Colon (tissue), 2 donors: ENCODE measurements at regions not wholly inside any gene's neighbourhood (a gene's known extent, or its start where the extent isn't known, plus 50 kb on each side); places are given as distances from the start of the nearest gene placed in this dataset.

ENCODE experiments used
- FAIRE-seq: peaks from 2 replicates; lab custom pipeline; 2012; peaks lifted over from hg19 to GRCh38; lab: Jason Lieb, UNC
- donor health status: control.
- donor health status: control.

- no peak for FAIRE-seq
Observed at GRCh38 chr9:27752069-27752468, 178.8 kb upstream of the C9orf72 start.

GRCh38 chr9:27755846-27756245, 182.6 kb upstream of the C9orf72 start:
- no peak for FAIRE-seq

- no peak for FAIRE-seq
Observed at GRCh38 chr9:27756418-27756817, 183.1 kb upstream of the C9orf72 start.

- FAIRE-seq, result no peak
Observed at GRCh38 chr9:27763831-27764230, 190.6 kb upstream of the C9orf72 start.

GRCh38 chr9:27765266-27766072, 192.2 kb upstream of the C9orf72 start:
- FAIRE-seq, result no peak

GRCh38 chr9:27766073-27766835, 193.0 kb upstream of the C9orf72 start:
- no peak for FAIRE-seq

GRCh38 chr9:27768781-27769180, 195.5 kb upstream of the C9orf72 start:
- no peak for FAIRE-seq

- no peak for FAIRE-seq
Observed at GRCh38 chr9:27770541-27770940, 197.3 kb upstream of the C9orf72 start.

- no peak for FAIRE-seq
Observed at GRCh38 chr9:27771803-27772545, 198.7 kb upstream of the C9orf72 start.

- FAIRE-seq, result no peak
Observed at GRCh38 chr9:27784847-27785713, 211.8 kb upstream of the C9orf72 start.

GRCh38 chr9:27785714-27786100, 212.4 kb upstream of the C9orf72 start:
- FAIRE-seq, result no peak

GRCh38 chr9:27787891-27788290, 214.6 kb upstream of the C9orf72 start:
- no peak for FAIRE-seq

- no peak for FAIRE-seq
Observed at GRCh38 chr9:27791311-27791710, 218.0 kb upstream of the C9orf72 start.

- no peak for FAIRE-seq
Observed at GRCh38 chr9:27792971-27793689, 219.8 kb upstream of the C9orf72 start.

GRCh38 chr9:27799326-27799725, 226.0 kb upstream of the C9orf72 start:
- no peak for FAIRE-seq

GRCh38 chr9:27800159-27800558, 226.9 kb upstream of the C9orf72 start:
- no peak for FAIRE-seq

GRCh38 chr9:27800692-27801370, 227.6 kb upstream of the C9orf72 start:
- FAIRE-seq, result no peak

GRCh38 chr9:27801545-27801944, 228.3 kb upstream of the C9orf72 start:
- FAIRE-seq, result no peak

GRCh38 chr9:27802418-27802817, 229.1 kb upstream of the C9orf72 start:
- FAIRE-seq, result no peak

GRCh38 chr9:27808864-27809263, 235.6 kb upstream of the C9orf72 start:
- FAIRE-seq, result no peak

- FAIRE-seq, result no peak
Observed at GRCh38 chr9:27817747-27818146, 244.5 kb upstream of the C9orf72 start.
